Neural cell (in vitro differentiated cells): ENCODE measurements at regions not wholly inside any gene's neighbourhood (a gene's known extent, or its start where the extent isn't known, plus 50 kb on each side); places are given as distances from the start of the nearest gene placed in this dataset.

ENCODE experiments used
- CTCF ChIP-seq: fragments of 450-650 bp; IDR thresholded peaks from 2 replicates; pipeline ENCODE4 v1.5.1; 2014; ENCODE audit warnings: antibody characterized with exemption, mild to moderate bottlenecking, moderate library complexity; ENCODE audit not compliant: poor library complexity, severe bottlenecking
- EP300 ChIP-seq: fragments of 450-650 bp; conservative IDR thresholded peaks from 2 replicates; pipeline ENCODE4 v1.6.1; 2014; ENCODE audit warnings: antibody characterized with exemption, mild to moderate bottlenecking, moderate library complexity; ENCODE audit not compliant: poor library complexity, severe bottlenecking
- EZH2 ChIP-seq: fragments of 200-600, 300-800 bp; shearing (Covaris generic), sonication (generic); IDR thresholded peaks from 2 replicates; pipeline ENCODE4 v1.6.1; 2014; ENCODE audit warnings: antibody characterized with exemption, low read length, borderline replicate concordance, mild to moderate bottlenecking; ENCODE audit not compliant: insufficient read depth, poor library complexity, severe bottlenecking
- POLR2AphosphoS5 ChIP-seq: IDR thresholded peaks from 2 replicates; pipeline ENCODE4 v1.6.1; 2012
- RAD21 ChIP-seq: fragments of 450-650 bp; conservative IDR thresholded peaks from 2 replicates; pipeline ENCODE4 v1.6.1; 2014; ENCODE audit warnings: antibody characterized with exemption, mild to moderate bottlenecking, moderate library complexity
- SMC3 ChIP-seq: fragments of 450-650 bp; conservative IDR thresholded peaks from 2 replicates; pipeline ENCODE4 v1.6.1; 2014; ENCODE audit warnings: antibody characterized with exemption, mild to moderate bottlenecking, moderate library complexity; ENCODE audit not compliant: poor library complexity
- TAF1 ChIP-seq: IDR thresholded peaks from 2 replicates; pipeline ENCODE4 v1.6.1; 2012; ENCODE audit warnings: low read depth

- TF ChIP-seq RAD21: no peak
- TF ChIP-seq TAF1: no peak
- TF ChIP-seq CTCF: no peak
- TF ChIP-seq POLR2AphosphoS5: no peak
- TF ChIP-seq SMC3: no peak
- no peak for TF ChIP-seq EZH2
- TF ChIP-seq EP300: no peak
Measured at GRCh38 chr11:101738452-101738851, 154.6 kb upstream of the TRPC6 start.
